ENCODE measurements at regions not wholly inside any gene's neighbourhood (a gene's known extent, or its start where the extent isn't known, plus 50 kb on each side); places are given as distances from the start of the nearest gene placed in this dataset.
"Not testable (repeated sequence)": the region's sequence is repeated elsewhere in the genome, so short reads cannot be mapped to it uniquely, and the experiment has no call there.

GRCh38 chr18:24611075-24611474 is 150.6 kb downstream of the HRH4 start:
- Histone ChIP-seq H3K9me3 (ENCODE audit: control insufficient read depth in 3 of 3, low read length in 3 of 3) (no peaks in the 10 kb centered on the region), H3K36me3 (ENCODE audit: control insufficient read depth in 3 of 3, insufficient read depth in 3 of 3, low read length in 3 of 3) (no peaks in the 10 kb centered on the region), H3K27ac (ENCODE audit: low read depth, low read length) (no peak overlapping the region), H3K4me3 (ENCODE audit: low read length in 3 of 3) (no peak overlapping the region), H3K27me3 (ENCODE audit: control insufficient read depth in 3 of 3, insufficient read depth in 3 of 3, low read length in 3 of 3) (no peaks in the 10 kb centered on the region), H3K4me1 (ENCODE audit: control insufficient read depth in 3 of 3, insufficient read depth in 3 of 3, low read length in 3 of 3) (no peaks in the 10 kb centered on the region), H3K9ac (ENCODE audit: low read depth in 1 of 3, low read length in 3 of 3) (no peak overlapping the region)

GRCh38 chr18:24613896-24614640 is 153.6 kb downstream of the HRH4 start:
- no peak overlapping the region for H3K27ac ChIP-seq (ENCODE audit: low read depth, low read length)
- no peaks in the 10 kb centered on the region for H3K9me3 ChIP-seq (ENCODE audit: control insufficient read depth in 3 of 3, low read length in 3 of 3)
- H3K36me3 ChIP-seq (ENCODE audit: control insufficient read depth in 3 of 3, insufficient read depth in 3 of 3, low read length in 3 of 3) = no peaks in the 10 kb centered on the region
- no peak overlapping the region for H3K9ac ChIP-seq (ENCODE audit: low read depth in 1 of 3, low read length in 3 of 3)
- H3K4me3 ChIP-seq (ENCODE audit: low read length in 3 of 3) = no peak overlapping the region
- H3K27me3 ChIP-seq (ENCODE audit: control insufficient read depth in 3 of 3, insufficient read depth in 3 of 3, low read length in 3 of 3) = no peaks in the 10 kb centered on the region
- H3K4me1 ChIP-seq (ENCODE audit: control insufficient read depth in 3 of 3, insufficient read depth in 3 of 3, low read length in 3 of 3) = no peaks in the 10 kb centered on the region

GRCh38 chr18:24616653-24617052 is 156.2 kb downstream of the HRH4 start:
- Histone ChIP-seq H3K36me3 (ENCODE audit: control insufficient read depth in 3 of 3, insufficient read depth in 3 of 3, low read length in 3 of 3) (no peaks in the 10 kb centered on the region), H3K4me3 (ENCODE audit: low read length in 3 of 3) (no peak overlapping the region), H3K4me1 (ENCODE audit: control insufficient read depth in 3 of 3, insufficient read depth in 3 of 3, low read length in 3 of 3) (no peaks in the 10 kb centered on the region), H3K27me3 (ENCODE audit: control insufficient read depth in 3 of 3, insufficient read depth in 3 of 3, low read length in 3 of 3) (no peaks in the 10 kb centered on the region), H3K27ac (ENCODE audit: low read depth, low read length) (no peak overlapping the region), H3K9ac (ENCODE audit: low read depth in 1 of 3, low read length in 3 of 3) (no peak overlapping the region), H3K9me3 (ENCODE audit: control insufficient read depth in 3 of 3, low read length in 3 of 3) (no peaks in the 10 kb centered on the region)

GRCh38 chr18:24624421-24624820 is 164.0 kb downstream of the HRH4 start:
- H3K27me3 ChIP-seq (ENCODE audit: control insufficient read depth in 3 of 3, insufficient read depth in 3 of 3, low read length in 3 of 3); H3K9me3 ChIP-seq (ENCODE audit: control insufficient read depth in 3 of 3, low read length in 3 of 3); H3K36me3 ChIP-seq (ENCODE audit: control insufficient read depth in 3 of 3, insufficient read depth in 3 of 3, low read length in 3 of 3); H3K4me1 ChIP-seq (ENCODE audit: control insufficient read depth in 3 of 3, insufficient read depth in 3 of 3, low read length in 3 of 3); H3K4me3 ChIP-seq (ENCODE audit: low read length in 3 of 3); H3K27ac ChIP-seq (ENCODE audit: low read depth, low read length); H3K9ac ChIP-seq (ENCODE audit: low read depth in 1 of 3, low read length in 3 of 3): not testable (repeated sequence)

DNA sequence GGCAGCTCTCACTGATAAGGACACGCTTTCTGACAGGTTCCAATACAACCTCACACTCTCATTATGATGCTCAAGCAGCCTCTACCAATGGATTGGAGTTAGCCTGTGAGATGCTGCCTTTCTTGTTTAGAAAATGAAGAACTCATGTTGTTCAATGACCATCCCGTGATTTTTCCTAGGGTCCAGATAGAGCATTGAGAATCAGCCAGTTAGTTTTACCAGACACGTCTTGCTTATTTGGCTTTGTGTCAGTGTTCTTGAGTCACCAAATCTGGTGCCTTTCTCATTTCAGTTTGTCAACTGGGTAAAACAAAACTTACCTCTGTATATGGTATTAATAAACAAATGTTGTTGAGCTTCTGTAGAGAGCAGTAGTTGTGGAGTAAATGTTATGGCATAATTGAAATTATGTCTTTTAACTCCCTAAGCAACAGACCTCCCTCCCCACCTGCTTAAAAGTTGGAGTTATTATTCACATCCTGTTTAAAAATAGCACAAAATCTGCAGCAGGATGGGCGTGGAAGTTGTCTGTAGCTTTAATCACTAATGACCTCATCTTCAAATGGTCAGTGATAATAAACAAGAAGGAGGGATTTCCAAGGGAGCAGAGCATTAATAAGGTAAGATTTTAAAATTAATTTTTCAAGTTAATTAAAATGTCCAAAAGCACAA is 167.3 kb downstream of the HRH4 start:
- no peak overlapping the region for H3K4me3 ChIP-seq (ENCODE audit: low read length in 3 of 3)
- H3K27ac ChIP-seq (ENCODE audit: low read depth, low read length) = no peak overlapping the region
- peaks cover 8 to 10% (median 9%) of the 10 kb centered on the region in 3 donors for H3K4me1 ChIP-seq (ENCODE audit: control insufficient read depth in 3 of 3, insufficient read depth in 3 of 3, low read length in 3 of 3)
- H3K9ac ChIP-seq (ENCODE audit: low read depth in 1 of 3, low read length in 3 of 3) = no peak overlapping the region
- H3K36me3 ChIP-seq (ENCODE audit: control insufficient read depth in 3 of 3, insufficient read depth in 3 of 3, low read length in 3 of 3) = no peaks in the 10 kb centered on the region
- no peaks in the 10 kb centered on the region for H3K9me3 ChIP-seq (ENCODE audit: control insufficient read depth in 3 of 3, low read length in 3 of 3)
- H3K27me3 ChIP-seq (ENCODE audit: control insufficient read depth in 3 of 3, insufficient read depth in 3 of 3, low read length in 3 of 3) = no peaks in the 10 kb centered on the region

- Histone ChIP-seq H3K9me3 (ENCODE audit: control insufficient read depth in 3 of 3, low read length in 3 of 3) (no peaks in the 10 kb centered on the region), H3K4me3 (ENCODE audit: low read length in 3 of 3) (no peak overlapping the region), H3K27ac (ENCODE audit: low read depth, low read length) (no peak overlapping the region), H3K27me3 (ENCODE audit: control insufficient read depth in 3 of 3, insufficient read depth in 3 of 3, low read length in 3 of 3) (no peaks in the 10 kb centered on the region), H3K36me3 (ENCODE audit: control insufficient read depth in 3 of 3, insufficient read depth in 3 of 3, low read length in 3 of 3) (no peaks in the 10 kb centered on the region), H3K4me1 (ENCODE audit: control insufficient read depth in 3 of 3, insufficient read depth in 3 of 3, low read length in 3 of 3) (peaks cover 8 to 10% (median 9%) of the 10 kb centered on the region in 3 donors), H3K9ac (ENCODE audit: low read depth in 1 of 3, low read length in 3 of 3) (no peak overlapping the region)
Observed at GRCh38 chr18:24628326-24628725, 167.9 kb downstream of the HRH4 start.

DNA sequence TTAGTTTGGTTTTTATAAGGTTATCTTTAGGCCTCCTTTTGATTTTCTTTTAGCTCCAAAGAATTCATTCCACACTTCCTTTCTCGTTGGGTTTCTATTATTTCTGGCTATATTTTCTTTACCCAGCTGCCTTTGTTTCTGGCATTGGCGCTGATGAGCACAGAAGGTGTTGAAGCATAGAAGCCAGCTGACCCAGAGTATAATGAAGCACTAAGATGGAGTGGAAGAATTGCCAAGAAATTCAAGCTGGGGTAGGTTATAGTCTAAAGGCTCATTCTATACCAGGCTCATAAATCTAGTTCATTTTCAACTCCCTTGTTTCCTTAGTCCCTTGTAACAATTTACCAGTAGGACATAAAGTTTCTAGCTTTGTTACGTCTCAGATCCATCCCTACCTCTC is 169.5 kb downstream of the HRH4 start:
- H3K9ac ChIP-seq (ENCODE audit: low read depth in 1 of 3, low read length in 3 of 3) = no peak overlapping the region
- no peaks in the 10 kb centered on the region for H3K9me3 ChIP-seq (ENCODE audit: control insufficient read depth in 3 of 3, low read length in 3 of 3)
- no peak overlapping the region for H3K4me3 ChIP-seq (ENCODE audit: low read length in 3 of 3)
- peaks cover 8 to 10% (median 9%) of the 10 kb centered on the region in 3 donors for H3K4me1 ChIP-seq (ENCODE audit: control insufficient read depth in 3 of 3, insufficient read depth in 3 of 3, low read length in 3 of 3)
- no peak overlapping the region for H3K27ac ChIP-seq (ENCODE audit: low read depth, low read length)
- no peaks in the 10 kb centered on the region for H3K27me3 ChIP-seq (ENCODE audit: control insufficient read depth in 3 of 3, insufficient read depth in 3 of 3, low read length in 3 of 3)
- H3K36me3 ChIP-seq (ENCODE audit: control insufficient read depth in 3 of 3, insufficient read depth in 3 of 3, low read length in 3 of 3) = no peaks in the 10 kb centered on the region

DNA sequence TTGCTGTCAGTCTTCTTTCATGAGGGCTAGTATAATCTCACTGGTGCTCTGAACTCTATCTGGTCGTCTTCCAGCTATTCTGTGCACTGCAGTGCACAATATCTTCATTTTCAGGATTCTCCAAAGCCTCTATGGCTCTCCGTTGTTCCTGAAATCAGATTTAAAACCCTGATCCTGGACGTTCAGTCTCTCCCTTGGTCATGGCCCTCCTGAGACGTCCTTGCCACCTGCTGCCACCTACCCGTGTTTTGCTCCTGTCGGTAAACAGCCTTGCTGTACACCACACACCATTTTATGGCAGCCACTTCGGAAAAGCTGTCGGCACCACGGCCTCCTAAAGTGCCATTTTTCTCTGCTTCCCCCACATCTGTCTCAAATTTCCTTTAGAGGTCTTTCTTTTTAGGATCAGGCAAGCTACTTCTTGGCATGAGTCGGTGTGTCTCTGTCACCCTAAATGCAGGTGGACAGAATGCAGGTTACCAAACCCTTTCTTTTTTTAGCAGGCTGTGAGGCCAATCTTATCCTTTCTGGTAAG is 170.0 kb downstream of the HRH4 start:
- Histone ChIP-seq H3K9me3 (ENCODE audit: control insufficient read depth in 3 of 3, low read length in 3 of 3) (no peaks in the 10 kb centered on the region), H3K4me1 (ENCODE audit: control insufficient read depth in 3 of 3, insufficient read depth in 3 of 3, low read length in 3 of 3) (peaks cover 8 to 10% (median 9%) of the 10 kb centered on the region in 3 donors), H3K4me3 (ENCODE audit: low read length in 3 of 3) (no peak overlapping the region), H3K36me3 (ENCODE audit: control insufficient read depth in 3 of 3, insufficient read depth in 3 of 3, low read length in 3 of 3) (no peaks in the 10 kb centered on the region), H3K9ac (ENCODE audit: low read depth in 1 of 3, low read length in 3 of 3) (no peak overlapping the region), H3K27me3 (ENCODE audit: control insufficient read depth in 3 of 3, insufficient read depth in 3 of 3, low read length in 3 of 3) (no peaks in the 10 kb centered on the region), H3K27ac (ENCODE audit: low read depth, low read length) (no peak overlapping the region)

DNA sequence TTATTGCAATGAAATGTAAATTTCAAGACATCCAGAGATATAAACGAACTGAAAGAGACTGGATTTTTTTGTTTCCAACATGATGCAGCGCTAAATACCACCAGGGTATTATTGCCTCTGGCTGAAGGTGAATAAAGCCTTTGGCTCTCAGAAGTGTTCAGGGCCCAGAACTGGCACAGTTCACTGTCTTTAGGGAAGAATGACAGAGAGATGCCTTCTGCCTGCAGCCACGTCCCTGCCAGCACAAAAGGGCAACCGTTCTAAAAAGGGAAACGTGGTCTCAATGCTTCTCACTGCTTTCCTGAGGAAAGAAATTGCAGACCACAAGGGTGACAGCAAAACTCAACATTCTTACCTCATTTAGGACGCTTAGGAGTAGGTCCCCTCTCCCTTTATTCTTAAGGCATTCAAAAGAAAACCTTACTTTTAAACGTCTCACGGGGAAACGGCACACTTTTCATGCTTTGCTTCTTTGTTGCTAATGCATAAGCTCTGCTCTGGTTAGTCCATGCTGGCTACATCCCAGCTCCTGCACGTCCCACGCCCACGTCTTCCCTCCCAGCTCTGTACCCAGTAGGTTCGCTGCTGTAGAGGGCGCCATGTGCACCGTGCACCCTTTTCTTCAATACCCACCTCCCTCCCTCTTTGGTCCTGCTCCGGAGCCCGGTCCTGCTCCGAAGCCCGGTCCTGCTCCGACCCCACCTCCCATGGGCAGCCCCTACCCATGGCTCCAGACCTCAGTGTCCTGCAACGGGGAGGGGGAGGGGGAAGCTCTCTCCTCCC is 171.0 kb downstream of the HRH4 start:
- H3K4me3 ChIP-seq (ENCODE audit: low read length in 3 of 3) = peak overlapping the region; percentile 25 to 49 (median 45)
- peak overlapping the region in 1 of 3 donors; percentile 70 for H3K9ac ChIP-seq (ENCODE audit: low read depth in 1 of 3, low read length in 3 of 3)
- H3K4me1 ChIP-seq (ENCODE audit: control insufficient read depth in 3 of 3, insufficient read depth in 3 of 3, low read length in 3 of 3) = peaks cover 8 to 10% (median 9%) of the 10 kb centered on the region in 3 donors
- no peak overlapping the region for H3K27ac ChIP-seq (ENCODE audit: low read depth, low read length)
- H3K9me3 ChIP-seq (ENCODE audit: control insufficient read depth in 3 of 3, low read length in 3 of 3) = no peaks in the 10 kb centered on the region
- H3K36me3 ChIP-seq (ENCODE audit: control insufficient read depth in 3 of 3, insufficient read depth in 3 of 3, low read length in 3 of 3) = no peaks in the 10 kb centered on the region
- no peaks in the 10 kb centered on the region for H3K27me3 ChIP-seq (ENCODE audit: control insufficient read depth in 3 of 3, insufficient read depth in 3 of 3, low read length in 3 of 3)

Measured in skeletal muscle tissue (tissue), 3 donors.